GM12878 (cell line): ENCODE measurements at regions not wholly inside any gene's neighbourhood (a gene's known extent, or its start where the extent isn't known, plus 50 kb on each side); places are given as distances from the start of the nearest gene placed in this dataset.

ENCODE experiments used
- ATAC-seq: fragments of 200-7000 bp; cut with Tn5 transposase; 3 replicates; pipeline ENCODE4 v1.9.1; 2020; ENCODE audit warnings: mild to moderate bottlenecking, moderate library complexity
- BruUV-seq: library from RNA; stranded (reverse); fragments of 400-500 nt; replicated peaks from 2 replicates; lab custom pipeline; 2021; lab: Mats Ljungman, UMichigan
- CTCF ChIA-PET: fragments of 300-600 bp; sonication (Branson Sonifier 250); formaldehyde crosslinking; extraction: SDS; loops from one replicate; lab custom pipeline; 2021; ENCODE audit warnings: inconsistent platforms; lab: Yijun Ruan, JAX
- POLR2A ChIA-PET: fragments of 350-600 bp; formaldehyde crosslinking; extraction: SDS; loops from one replicate; lab custom pipeline; 2021; ENCODE audit warnings: inconsistent platforms; lab: Charles Lee
- RAD21 ChIA-PET: fragments of 300-600 bp; sonication (Branson Sonifier 250); formaldehyde crosslinking; loops from one replicate; lab custom pipeline; 2023; ENCODE audit warnings: antibody characterized with exemption; ENCODE audit not compliant: unreplicated experiment; lab: Charles Lee
- SMC1A ChIA-PET: fragments of 300-600 bp; sonication (Branson Sonifier 250); formaldehyde crosslinking; loops from one replicate; lab custom pipeline; 2023; ENCODE audit not compliant: unreplicated experiment, uncharacterized antibody; lab: Charles Lee
- DNase-seq: peaks from one replicate; pipeline ENCODE4 v3.0.0-alpha.2; 2011; ENCODE audit warnings: low read depth, low spot score
- FAIRE-seq: peaks from 3 replicates; lab custom pipeline; 2011; peaks lifted over from hg19 to GRCh38; lab: Jason Lieb, UNC
- H2AFZ ChIP-seq: 2 replicates; pipeline ENCODE4 v1.6.0; 2011; ENCODE audit warnings: low read depth, low read length, control low read depth; ENCODE audit not compliant: control insufficient read depth
- H3K27ac ChIP-seq: 2 replicates; pipeline ENCODE4 v1.5.1; 2011; ENCODE audit warnings: control low read depth; ENCODE audit not compliant: control insufficient read depth, insufficient read depth
- H3K27me3 ChIP-seq, 2 experiments: replicated peaks in 1 of 2; 2 replicates each; pipeline versions ENCODE4 v1.6.0 to v1.6.1; 2011; ENCODE audit warnings: low read length in 1 of 2; ENCODE audit not compliant: control insufficient read depth in 2 of 2, insufficient read depth in 2 of 2
- H3K36me3 ChIP-seq, 2 experiments: 2 replicates each; pipeline ENCODE4 v1.5.1; 2011; ENCODE audit warnings: low read length in 1 of 2; ENCODE audit not compliant: control insufficient read depth in 2 of 2, insufficient read depth in 2 of 2
- H3K4me1 ChIP-seq: 2 replicates; pipeline ENCODE4 v1.6.1; 2011; ENCODE audit warnings: mild to moderate bottlenecking, low read length, moderate library complexity, mixed read lengths; ENCODE audit not compliant: control insufficient read depth, insufficient read depth
- H3K4me2 ChIP-seq: 2 replicates; pipeline ENCODE4 v1.6.0; 2011; ENCODE audit warnings: control low read depth; ENCODE audit not compliant: control insufficient read depth, insufficient read depth
- H3K4me3 ChIP-seq: fragments of 200-600 bp; sonication (generic); 2 replicates; pipeline ENCODE4 v1.5.1; 2016
- H3K79me2 ChIP-seq: 2 replicates; pipeline ENCODE4 v1.6.0; 2011; ENCODE audit warnings: low read length; ENCODE audit not compliant: control insufficient read depth, insufficient read depth
- H3K9ac ChIP-seq: 2 replicates; pipeline ENCODE4 v1.8.0; 2011; ENCODE audit warnings: low read length, control low read depth, mixed read lengths; ENCODE audit not compliant: control insufficient read depth, insufficient read depth
- H3K9me3 ChIP-seq: replicated peaks from 3 replicates; pipeline ENCODE4 v1.5.1; 2011; ENCODE audit warnings: mild to moderate bottlenecking, low read length; ENCODE audit not compliant: control insufficient read depth, insufficient read depth
- H4K20me1 ChIP-seq: 2 replicates; pipeline ENCODE4 v1.6.0; 2011; ENCODE audit not compliant: control insufficient read depth, insufficient read depth
- ATF3 ChIP-seq: IDR thresholded peaks from 2 replicates; pipeline ENCODE4 v1.6.1; 2011; ENCODE audit warnings: low read depth, mild to moderate bottlenecking, low read length, moderate library complexity, borderline replicate concordance; ENCODE audit errors: extremely low read depth
- CREB1 ChIP-seq: IDR thresholded peaks from 2 replicates; pipeline ENCODE4 v1.6.1; 2012; ENCODE audit warnings: low read depth, mild to moderate bottlenecking, inconsistent platforms
- FOS ChIP-seq: IDR thresholded peaks from 3 replicates; pipeline ENCODE4 v1.6.1; 2011; ENCODE audit warnings: borderline replicate concordance; ENCODE audit not compliant: insufficient read length; ENCODE audit errors: extremely low read depth
- HDAC6 ChIP-seq: fragments of 200-600 bp; sonication (generic); IDR thresholded peaks from one replicate; pipeline ENCODE4 v1.8.0; 2017; ENCODE audit warnings: antibody characterized with exemption; ENCODE audit not compliant: unreplicated experiment
- NFIC ChIP-seq: IDR thresholded peaks from 2 replicates; pipeline ENCODE4 v1.6.1; 2012; ENCODE audit warnings: low read depth, mild to moderate bottlenecking, inconsistent platforms, low read length, moderate library complexity
- NR2C1 ChIP-seq: fragments of 450-650 bp; IDR thresholded peaks from 2 replicates; pipeline ENCODE4 v1.6.1; 2017; ENCODE audit warnings: antibody characterized with exemption, mild to moderate bottlenecking, moderate library complexity
- PAX8 ChIP-seq: fragments of 450-650 bp; IDR thresholded peaks from 2 replicates; pipeline ENCODE4 v1.6.1; 2017; ENCODE audit warnings: mild to moderate bottlenecking, moderate library complexity
- TCF7 ChIP-seq: IDR thresholded peaks from 2 replicates; pipeline ENCODE4 v1.6.1; 2014; ENCODE audit warnings: antibody characterized with exemption, borderline replicate concordance
- USF2 ChIP-seq: IDR thresholded peaks from 2 replicates; pipeline ENCODE4 v1.6.1; 2011; ENCODE audit warnings: low read depth, low read length, improper control_type of control experiment, borderline replicate concordance
- WGBS: methylation state at CpG from one replicate; pipeline ENCODE4 v1.1.6; 2016; ENCODE audit warnings: low lambda C conversion rate; ENCODE audit not compliant: insufficient replicate concordance, insufficient coverage; ENCODE audit errors: missing lambda C conversion rate; 5-methylcytosine and 5-hydroxymethylcytosine counted together
- in situ Hi-C: fragments of 300-500 bp; cut with MboI; formaldehyde crosslinking; loops from 9 replicates; pipeline ENCODE4 v1.14.3; 2018; ENCODE audit warnings: mixed read lengths
- intact Hi-C: fragments of 100-400 bp; cut with micrococcal nuclease; formaldehyde crosslinking; loops from one replicate; pipeline ENCODE4 v1.14.2; 2022; ENCODE audit not compliant: unreplicated experiment

- TF ChIP-seq USF2 (no peak), FOS (no peak)
These were observed 954.6 kb upstream of the MANEA start (continued) for GRCh38 chr6:94622783-94623182.

- in situ Hi-C loops (no loop called here), intact Hi-C loops (no loop called here)
- Histone ChIP-seq H3K36me3 (no peaks in the 10 kb centered on the region), H3K9me3 (no peaks in the 10 kb centered on the region), H3K79me2 (no peaks in the 10 kb centered on the region), H3K27ac (no peak overlapping the region), H3K9ac (no peak overlapping the region), H3K4me2 (no peak overlapping the region), H2AFZ (no peak overlapping the region), H3K27me3 (no peaks in the 10 kb centered on the region), H4K20me1 (no peaks in the 10 kb centered on the region), H3K4me1 (no peaks in the 10 kb centered on the region), H3K4me3 (no peak overlapping the region)
- TF ChIP-seq PAX8 (no peak), NR2C1 (no peak), HDAC6 (no peak), NFIC (no peak), TCF7 (no peak), CREB1 (no peak), ATF3 (no peak)
- POLR2A ChIA-PET: no interaction called here
- BruUV-seq: no TSS peak
- SMC1A ChIA-PET: interaction anchor here (1.1 kb wide), 1 partner anchor 171 kb away, joined by 3 read pairs; no protein-coding TSS in a partner anchor
- DNase-seq (no peak), ATAC-seq (no peak), FAIRE-seq (no peak)
- CTCF ChIA-PET: interaction anchor here (0.9 kb wide), 1 partner anchor 9 kb away, joined by 4 read pairs; no protein-coding TSS in a partner anchor
- 63% methylated on average over 1 of the region's 1 CpG for WGBS
- RAD21 ChIA-PET: no interaction called here
These were observed 976.7 kb upstream of the MANEA start for GRCh38 chr6:94600636-94601035.
